Gastrocnemius medialis (tissue), 4 donors: ENCODE measurements at regions not wholly inside any gene's neighbourhood (a gene's known extent, or its start where the extent isn't known, plus 50 kb on each side); places are given as distances from the start of the nearest gene placed in this dataset.

Experiments used
- POLR2A ChIP-seq, 2 donors: fragments of 450-650 bp; IDR thresholded peaks; one replicate each; pipeline ENCODE4 v1.6.1; 2017; ENCODE audit warnings: antibody characterized with exemption in 2 of 2, mild to moderate bottlenecking in 2 of 2, moderate library complexity in 2 of 2
- TF ChIP-seq, protein P1 (sequence below), 5 experiments: fragments of 450-650 bp in 3 of 5; fragments of 200-600 bp in 2 of 5; sonication (generic) in 2 of 5; IDR thresholded peaks in 4 of 5; conservative IDR thresholded peaks in 1 of 5; 1 replicate in 4 of 5; 2 replicates in 1 of 5; pipeline ENCODE4 v1.5.1; 2016 to 2019; ENCODE audit warnings: antibody characterized with exemption in 5 of 5, mild to moderate bottlenecking in 3 of 5, moderate library complexity in 3 of 5

GRCh38 chr2:237199577-237199976 lies 113.9 kb downstream of the COPS8 start:
- TF ChIP-seq, protein P1, sequence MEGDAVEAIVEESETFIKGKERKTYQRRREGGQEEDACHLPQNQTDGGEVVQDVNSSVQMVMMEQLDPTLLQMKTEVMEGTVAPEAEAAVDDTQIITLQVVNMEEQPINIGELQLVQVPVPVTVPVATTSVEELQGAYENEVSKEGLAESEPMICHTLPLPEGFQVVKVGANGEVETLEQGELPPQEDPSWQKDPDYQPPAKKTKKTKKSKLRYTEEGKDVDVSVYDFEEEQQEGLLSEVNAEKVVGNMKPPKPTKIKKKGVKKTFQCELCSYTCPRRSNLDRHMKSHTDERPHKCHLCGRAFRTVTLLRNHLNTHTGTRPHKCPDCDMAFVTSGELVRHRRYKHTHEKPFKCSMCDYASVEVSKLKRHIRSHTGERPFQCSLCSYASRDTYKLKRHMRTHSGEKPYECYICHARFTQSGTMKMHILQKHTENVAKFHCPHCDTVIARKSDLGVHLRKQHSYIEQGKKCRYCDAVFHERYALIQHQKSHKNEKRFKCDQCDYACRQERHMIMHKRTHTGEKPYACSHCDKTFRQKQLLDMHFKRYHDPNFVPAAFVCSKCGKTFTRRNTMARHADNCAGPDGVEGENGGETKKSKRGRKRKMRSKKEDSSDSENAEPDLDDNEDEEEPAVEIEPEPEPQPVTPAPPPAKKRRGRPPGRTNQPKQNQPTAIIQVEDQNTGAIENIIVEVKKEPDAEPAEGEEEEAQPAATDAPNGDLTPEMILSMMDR (IDR thresholded peaks at IDR 0.05 in 4 of 5, conservative IDR thresholded peaks at IDR 0.05 in 1 of 5): no peak
- TF ChIP-seq POLR2A (IDR thresholded peaks at IDR 0.05): no peak
